KOPT-K1 (cell line): ENCODE measurements at regions not wholly inside any gene's neighbourhood (a gene's known extent, or its start where the extent isn't known, plus 50 kb on each side); places are given as distances from the start of the nearest gene placed in this dataset.

ENCODE experiments used
- H3K27ac ChIP-seq: fragments of 200-600 bp; sonication (generic); 2 replicates; pipeline ENCODE4 v1.5.1; 2016; ENCODE audit warnings: antibody characterized with exemption, mild to moderate bottlenecking, low read depth, low read length; ENCODE audit not compliant: poor library complexity, severe bottlenecking
- H3K36me3 ChIP-seq: fragments of 200-600 bp; sonication (generic); 2 replicates; pipeline ENCODE4 v1.5.1; 2017; ENCODE audit warnings: antibody characterized with exemption, mild to moderate bottlenecking, low read length, moderate library complexity; ENCODE audit not compliant: insufficient read depth
- H3K9me3 ChIP-seq: fragments of 200-600 bp; sonication (generic); 2 replicates; pipeline ENCODE4 v1.5.1; 2017; ENCODE audit warnings: antibody characterized with exemption, low read length, mild to moderate bottlenecking; ENCODE audit not compliant: insufficient read depth, poor library complexity, severe bottlenecking

DNA sequence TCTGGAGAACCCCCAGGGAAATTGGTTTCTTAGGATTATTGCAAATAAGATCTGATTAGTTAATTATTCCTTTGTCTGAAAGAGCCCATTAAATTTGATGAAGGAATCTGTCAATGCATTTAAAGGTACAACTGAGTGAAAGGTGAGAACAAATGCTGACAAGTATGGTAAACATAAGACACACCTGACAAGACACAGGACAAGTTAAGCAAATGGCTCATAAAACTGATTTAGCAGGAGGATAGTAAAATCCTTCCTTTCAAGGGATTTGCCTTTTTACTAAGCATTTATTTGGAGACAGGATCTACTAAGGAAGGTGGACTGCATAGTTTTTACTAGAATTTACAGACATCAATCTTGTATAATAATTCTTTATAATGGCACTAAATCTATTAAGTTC, 553.9 kb downstream of the SPRY1 start:
- H3K36me3 ChIP-seq: no peaks in the 10 kb centered on the region
- H3K9me3 ChIP-seq: no peaks in the 10 kb centered on the region
- H3K27ac ChIP-seq: no peak overlapping the region

DNA sequence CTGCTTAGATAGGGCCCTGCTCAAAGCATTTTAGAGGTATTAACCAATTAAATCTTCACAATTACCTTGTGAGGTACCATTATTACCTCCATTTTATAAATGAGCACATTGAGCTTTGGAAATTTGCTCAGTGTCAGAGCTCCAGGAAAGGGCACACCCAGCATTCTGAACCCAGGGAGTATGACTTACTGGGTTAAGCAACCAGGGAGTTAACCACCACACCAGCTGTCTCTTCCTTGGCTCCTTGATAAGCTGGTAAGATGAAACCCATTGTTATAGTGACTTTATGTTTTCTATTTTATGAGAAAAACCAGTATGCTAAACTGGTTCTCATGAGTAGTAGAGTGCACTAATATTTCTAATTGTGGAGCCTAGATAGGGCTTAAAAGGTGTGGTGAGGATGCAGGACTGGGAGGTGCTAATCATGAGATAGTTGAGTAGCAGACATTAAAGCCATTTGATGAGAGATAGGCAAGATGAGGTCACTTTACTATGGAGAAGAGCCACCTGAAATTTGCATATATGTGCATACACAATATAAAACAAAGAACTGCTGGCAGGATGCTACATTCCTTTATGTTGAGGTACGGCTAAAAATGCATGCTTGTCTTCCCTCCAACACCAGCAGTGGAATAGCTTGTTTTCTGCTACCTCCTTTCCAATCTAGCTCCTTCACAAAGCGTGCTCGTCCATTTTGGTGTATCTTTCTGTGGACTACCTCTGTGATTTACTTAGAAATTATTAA, 556.1 kb downstream of the SPRY1 start:
- no peaks in the 10 kb centered on the region for H3K36me3 ChIP-seq
- H3K27ac ChIP-seq: no peak overlapping the region
- H3K9me3 ChIP-seq: no peaks in the 10 kb centered on the region

DNA sequence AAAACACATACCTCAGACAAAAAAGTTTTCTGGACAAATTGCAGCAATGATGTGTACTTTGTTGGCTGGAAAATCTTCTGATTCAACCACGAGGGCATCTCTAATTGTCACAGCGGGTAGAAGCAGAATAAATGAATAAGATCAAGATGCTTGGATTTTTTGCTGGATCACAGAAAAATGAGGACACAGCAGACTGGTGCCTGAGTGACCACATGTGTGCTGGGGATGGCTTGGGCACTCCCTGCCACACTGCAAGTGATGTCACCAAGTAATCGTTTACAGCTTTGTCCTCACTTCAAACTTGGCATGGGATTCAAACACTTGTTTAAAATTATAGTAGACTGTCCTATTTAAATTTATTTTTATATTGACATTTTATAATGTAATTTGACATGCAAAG, 557.0 kb downstream of the SPRY1 start:
- Histone ChIP-seq H3K27ac (no peak overlapping the region), H3K9me3 (no peaks in the 10 kb centered on the region)

DNA sequence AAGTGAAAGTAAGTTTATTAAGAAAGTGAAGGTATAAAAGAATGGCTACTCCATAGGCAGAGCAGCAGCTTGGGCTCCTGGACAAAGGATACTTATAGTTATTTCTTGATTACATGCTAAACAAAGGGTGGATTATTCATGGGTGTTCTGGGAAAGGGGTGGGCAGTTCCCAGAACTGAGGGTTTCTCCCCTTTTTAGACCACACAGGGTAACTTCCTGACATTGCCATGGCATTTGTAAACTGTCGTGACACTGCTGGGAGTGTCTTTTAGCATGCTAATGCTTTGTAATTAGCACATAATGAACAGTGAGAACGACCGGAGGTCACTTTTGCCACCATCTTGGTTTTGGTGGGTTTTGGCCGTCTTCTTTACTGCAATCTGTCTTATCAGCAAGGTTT, 557.6 kb downstream of the SPRY1 start:
- H3K36me3 ChIP-seq: no peaks in the 10 kb centered on the region
- no peak overlapping the region for H3K27ac ChIP-seq
- H3K9me3 ChIP-seq: no peaks in the 10 kb centered on the region

More for the DNA sequence above, 557.0 kb downstream of the SPRY1 start:
- H3K36me3 ChIP-seq: no peaks in the 10 kb centered on the region

DNA sequence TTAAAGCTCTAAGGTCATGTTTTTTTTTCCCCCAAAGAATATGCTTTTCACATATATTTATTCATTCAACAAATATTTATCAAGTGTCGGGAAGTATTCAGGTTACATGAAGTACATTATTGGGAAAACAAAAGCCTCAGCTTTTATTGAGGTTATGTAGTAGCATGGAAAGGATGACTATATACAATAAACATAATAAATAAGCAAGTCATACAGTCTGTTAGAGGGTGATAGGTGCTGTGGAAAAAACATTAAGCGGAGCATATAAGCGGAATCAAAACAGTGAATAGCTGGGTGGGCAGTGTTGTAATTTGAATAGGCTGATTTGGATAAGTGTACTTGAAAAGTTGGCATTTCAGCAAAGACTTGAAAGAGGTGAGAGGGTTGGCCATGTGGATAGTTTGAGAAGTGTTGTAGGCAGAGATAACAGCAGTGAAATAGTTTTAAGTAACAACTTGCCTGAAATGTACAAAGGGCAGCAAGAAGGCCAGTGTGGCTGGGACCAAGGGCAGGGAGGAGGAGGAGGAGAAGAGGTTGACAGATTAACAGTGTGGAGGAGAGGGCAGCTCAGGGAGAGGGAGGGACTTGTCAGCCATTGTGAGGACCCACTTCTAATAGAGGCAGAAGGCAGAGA, 558.7 kb downstream of the SPRY1 start:
- H3K9me3 ChIP-seq: no peaks in the 10 kb centered on the region

DNA sequence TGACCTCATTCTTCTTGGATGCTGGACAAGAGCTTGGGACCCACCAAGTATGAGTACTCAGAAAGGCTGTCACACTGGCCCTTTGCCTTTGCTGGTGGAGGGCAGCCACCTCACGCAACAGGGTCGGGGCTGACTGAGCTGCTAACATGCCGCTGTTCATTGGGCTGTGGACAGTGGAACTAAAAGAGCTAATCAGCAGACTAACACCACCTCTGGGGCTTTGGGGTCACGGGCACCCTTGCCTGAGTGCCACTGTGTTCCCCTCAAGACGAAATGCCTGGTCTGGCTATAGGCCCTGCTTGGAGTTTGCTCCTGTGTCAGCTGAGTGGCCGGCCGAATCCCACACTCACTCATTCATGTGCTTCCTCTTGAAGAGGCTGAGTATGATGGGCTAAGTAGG, 559.6 kb downstream of the SPRY1 start:
- Histone ChIP-seq H3K9me3 (no peaks in the 10 kb centered on the region), H3K27ac (no peak overlapping the region), H3K36me3 (no peaks in the 10 kb centered on the region)

More for the DNA sequence above, 558.7 kb downstream of the SPRY1 start:
- Histone ChIP-seq H3K36me3 (no peaks in the 10 kb centered on the region), H3K27ac (no peak overlapping the region)

DNA sequence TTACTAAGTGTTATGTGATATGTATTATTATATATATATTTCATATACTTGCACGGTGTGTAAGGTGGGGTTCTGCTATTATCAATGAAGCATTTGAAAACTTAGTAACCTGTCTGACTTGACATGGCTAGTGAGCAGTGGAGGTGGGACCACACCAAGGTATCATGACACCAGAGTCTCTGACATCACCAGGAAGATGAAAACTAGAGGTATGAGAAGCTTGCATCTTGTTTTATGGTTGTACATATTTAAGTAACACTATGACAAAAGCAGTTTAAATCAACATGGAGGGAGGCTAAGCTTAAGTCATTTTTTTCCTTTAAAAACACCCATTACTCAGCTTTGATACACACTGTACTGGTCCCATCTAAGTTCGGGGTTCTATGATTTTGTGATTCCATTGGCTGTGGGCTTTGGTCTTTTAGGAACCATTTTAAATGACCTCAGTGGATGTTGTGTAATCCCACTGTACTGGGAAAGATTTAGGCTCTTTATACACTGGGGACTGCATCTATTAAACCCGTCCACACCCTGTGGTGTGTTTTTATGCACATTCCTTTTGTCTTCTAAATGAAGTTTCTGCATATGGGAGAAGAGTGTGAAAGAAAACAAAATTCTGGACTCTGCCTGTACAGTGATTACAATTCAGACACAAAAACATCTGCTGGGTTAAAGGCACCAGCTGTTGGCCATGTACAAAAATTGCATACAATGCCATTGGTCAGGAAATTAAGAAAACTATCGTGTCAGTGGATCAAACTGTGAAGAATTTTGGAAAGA, 570.6 kb downstream of the SPRY1 start:
- no peak overlapping the region for H3K27ac ChIP-seq
- H3K36me3 ChIP-seq: no peaks in the 10 kb centered on the region
- H3K9me3 ChIP-seq: no peaks in the 10 kb centered on the region

DNA sequence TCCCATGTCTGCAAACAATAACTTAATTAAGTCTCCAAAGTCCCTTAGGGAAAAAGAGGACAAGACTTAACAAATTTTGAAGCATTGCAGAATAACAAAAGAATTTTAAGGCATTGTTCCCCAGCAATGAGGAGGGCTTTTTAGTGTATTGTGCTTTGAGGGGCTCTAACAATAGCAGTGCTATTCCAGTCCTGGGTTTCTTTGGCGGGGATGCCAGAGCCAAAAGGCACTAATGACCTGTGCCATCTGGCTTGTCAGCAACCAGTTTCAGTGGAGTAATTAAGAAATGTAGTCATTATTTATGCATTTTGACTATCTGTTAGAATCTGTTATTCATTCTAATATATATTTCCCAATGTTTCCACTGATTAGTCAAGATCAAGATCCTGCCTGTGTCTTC, 575.4 kb downstream of the SPRY1 start:
- Histone ChIP-seq H3K9me3 (no peaks in the 10 kb centered on the region), H3K36me3 (no peaks in the 10 kb centered on the region)

DNA sequence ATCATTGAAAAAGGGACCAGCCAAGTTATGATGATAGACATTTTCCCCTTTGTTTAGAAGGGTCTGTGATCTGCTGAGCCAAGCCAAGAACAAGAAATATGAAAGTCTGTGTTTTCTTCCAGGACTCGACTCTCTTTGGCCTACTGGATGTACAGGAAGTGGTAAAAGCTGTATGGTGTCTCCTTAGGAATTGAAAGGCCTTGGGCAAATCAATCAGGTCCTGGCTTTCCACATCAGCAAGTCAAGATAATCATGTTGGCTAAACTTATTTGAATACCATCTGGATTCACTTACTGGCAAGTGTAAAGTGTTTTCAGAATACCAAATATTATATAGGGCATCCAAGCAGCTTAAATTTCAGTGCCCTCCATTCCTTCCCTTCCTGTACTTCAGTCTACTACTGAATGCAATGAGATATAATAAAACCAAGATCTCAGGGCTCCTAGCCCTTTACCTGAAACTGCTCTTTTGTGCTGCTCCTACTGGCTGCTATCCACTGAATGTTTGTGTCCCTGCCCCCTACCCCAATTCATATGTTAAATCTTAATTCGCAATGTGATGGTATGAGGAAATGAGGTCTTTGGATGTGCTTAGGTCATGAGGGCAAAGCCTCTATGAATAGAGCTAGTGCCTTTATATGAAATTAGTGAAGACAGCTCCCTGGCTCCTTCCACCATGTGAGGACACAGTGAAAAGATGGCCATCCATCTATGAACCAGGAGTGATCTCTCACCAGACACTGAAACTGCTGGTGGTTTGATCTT, 578.0 kb downstream of the SPRY1 start:
- Histone ChIP-seq H3K27ac (no peak overlapping the region), H3K9me3 (no peaks in the 10 kb centered on the region)

More for the DNA sequence above, 575.4 kb downstream of the SPRY1 start:
- no peak overlapping the region for H3K27ac ChIP-seq

DNA sequence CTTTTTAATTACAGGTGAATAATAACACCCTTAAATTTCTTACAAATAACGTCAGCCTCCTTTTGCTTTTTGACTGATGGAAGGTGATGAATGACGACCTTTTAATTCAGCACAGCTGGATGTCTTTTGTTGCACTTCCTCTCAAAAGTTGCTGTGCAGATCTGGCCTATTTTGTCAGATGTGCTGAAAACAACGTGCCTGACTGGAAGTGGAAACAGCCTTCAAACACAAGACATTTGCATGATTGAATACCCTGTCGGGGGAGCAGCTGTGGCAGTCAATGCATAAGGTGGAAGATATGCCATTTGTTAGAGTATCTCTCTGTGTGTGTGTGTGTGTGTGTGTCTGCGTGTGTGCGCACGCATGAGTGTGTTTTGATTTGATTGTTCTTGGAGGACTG, 579.7 kb downstream of the SPRY1 start:
- Histone ChIP-seq H3K36me3 (no peaks in the 10 kb centered on the region), H3K9me3 (no peaks in the 10 kb centered on the region), H3K27ac (no peak overlapping the region)

More for the DNA sequence above, 578.0 kb downstream of the SPRY1 start:
- H3K36me3 ChIP-seq: no peaks in the 10 kb centered on the region

DNA sequence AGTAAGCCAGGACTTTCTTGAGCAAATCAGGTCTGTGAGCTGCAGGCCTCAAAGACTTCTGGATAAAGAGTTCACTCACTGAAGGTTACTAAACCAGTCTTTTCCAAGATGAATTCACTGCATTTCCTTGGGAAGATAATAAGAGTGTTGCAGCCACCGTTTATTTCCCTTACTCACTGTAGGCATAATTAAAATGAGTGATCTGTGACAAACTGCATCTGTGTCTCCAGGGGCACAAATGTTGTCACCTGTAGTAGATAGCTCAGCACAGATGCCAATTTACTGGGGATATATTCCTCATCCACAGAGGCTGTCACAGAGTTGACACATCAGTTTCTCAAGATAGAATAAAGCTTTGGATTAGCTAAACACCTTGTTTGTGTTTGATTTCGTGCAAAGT, 580.2 kb downstream of the SPRY1 start:
- Histone ChIP-seq H3K36me3 (no peaks in the 10 kb centered on the region), H3K9me3 (no peaks in the 10 kb centered on the region), H3K27ac (no peak overlapping the region)

DNA sequence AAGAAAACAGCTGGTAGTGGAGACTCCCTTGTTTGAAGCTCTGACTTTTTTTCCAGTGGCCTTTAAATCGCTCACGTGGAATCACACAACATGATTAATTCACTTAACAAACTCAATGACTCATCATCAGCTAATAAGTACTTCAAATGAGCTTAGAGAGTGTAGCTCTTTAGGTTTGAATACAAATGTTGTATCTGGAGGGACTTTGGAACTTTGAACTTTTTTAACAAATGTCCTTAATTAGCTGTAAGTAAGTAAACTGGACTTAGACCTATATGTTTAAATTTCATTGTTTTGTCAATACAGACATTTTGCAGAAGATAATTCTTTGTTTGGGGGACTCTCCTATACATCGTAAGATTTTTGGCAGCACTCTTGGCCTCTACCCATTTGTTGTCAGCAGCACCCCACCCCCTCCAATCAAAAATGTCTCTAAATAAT, 581.1 kb downstream of the SPRY1 start:
- Histone ChIP-seq H3K9me3 (no peaks in the 10 kb centered on the region), H3K27ac (no peak overlapping the region), H3K36me3 (no peaks in the 10 kb centered on the region)

DNA sequence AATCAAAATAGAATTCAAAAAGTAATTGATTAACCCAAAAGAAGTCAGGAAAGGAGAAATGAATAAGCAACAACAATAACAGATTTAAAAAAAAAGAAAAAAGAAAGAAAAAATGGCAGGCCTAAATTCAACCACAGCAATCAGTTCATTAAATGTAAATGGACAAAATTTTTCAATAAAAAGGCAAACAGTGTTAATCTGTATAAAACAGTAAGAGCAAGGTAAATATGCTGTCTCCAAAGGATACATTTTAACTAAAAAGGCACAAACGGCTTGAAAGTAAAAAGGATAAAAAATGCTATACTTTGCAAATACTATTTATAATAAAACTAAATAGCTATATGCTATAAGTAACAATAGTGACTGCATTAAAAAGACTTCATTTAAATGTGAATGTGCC, 582.0 kb downstream of the SPRY1 start:
- Histone ChIP-seq H3K9me3 (no peaks in the 10 kb centered on the region), H3K36me3 (no peaks in the 10 kb centered on the region), H3K27ac (no peak overlapping the region)

DNA sequence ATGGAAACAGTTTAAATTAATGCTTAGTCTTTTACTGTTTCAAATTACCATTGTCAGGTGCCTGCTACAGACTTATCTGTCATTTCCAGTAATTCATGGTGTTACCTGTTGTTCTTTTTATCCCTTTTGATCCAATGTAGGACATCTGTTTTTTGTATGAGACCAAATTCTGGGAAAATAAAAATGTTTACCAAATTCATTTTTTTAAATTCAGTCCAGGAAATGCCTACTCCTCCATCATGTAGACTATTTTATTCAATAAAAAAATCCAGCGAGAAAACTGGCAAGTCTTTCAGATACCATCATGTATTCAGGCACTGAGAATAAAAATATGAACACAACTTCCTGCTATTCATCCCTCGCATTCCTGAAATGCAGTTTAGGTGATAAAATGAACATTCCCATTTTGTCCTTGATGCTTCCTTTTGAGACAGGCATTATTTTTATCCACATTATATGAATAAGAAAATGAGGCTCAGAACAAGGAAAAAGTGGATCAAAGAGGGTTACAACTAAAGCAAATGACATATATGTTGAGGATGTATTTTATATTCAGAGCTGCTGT, 584.2 kb downstream of the SPRY1 start:
- H3K36me3 ChIP-seq: no peaks in the 10 kb centered on the region
- no peaks in the 10 kb centered on the region for H3K9me3 ChIP-seq
- no peak overlapping the region for H3K27ac ChIP-seq
